C4-2B (cell line): ENCODE measurements at regions not wholly inside any gene's neighbourhood (a gene's known extent, or its start where the extent isn't known, plus 50 kb on each side); places are given as distances from the start of the nearest gene placed in this dataset.

Source experiments
- H3K27ac ChIP-seq: fragments of 450-650 bp; 2 replicates; pipeline ENCODE4 v1.5.1; 2017
- ZFX ChIP-seq: fragments of 450-650 bp; IDR thresholded peaks from 2 replicates; pipeline ENCODE4 v1.6.1; 2017
- TF ChIP-seq, protein P1 (sequence below): fragments of 450-650 bp; conservative IDR thresholded peaks from 2 replicates; pipeline ENCODE4 v1.5.1; 2017; ENCODE audit warnings: mild to moderate bottlenecking

DNA sequence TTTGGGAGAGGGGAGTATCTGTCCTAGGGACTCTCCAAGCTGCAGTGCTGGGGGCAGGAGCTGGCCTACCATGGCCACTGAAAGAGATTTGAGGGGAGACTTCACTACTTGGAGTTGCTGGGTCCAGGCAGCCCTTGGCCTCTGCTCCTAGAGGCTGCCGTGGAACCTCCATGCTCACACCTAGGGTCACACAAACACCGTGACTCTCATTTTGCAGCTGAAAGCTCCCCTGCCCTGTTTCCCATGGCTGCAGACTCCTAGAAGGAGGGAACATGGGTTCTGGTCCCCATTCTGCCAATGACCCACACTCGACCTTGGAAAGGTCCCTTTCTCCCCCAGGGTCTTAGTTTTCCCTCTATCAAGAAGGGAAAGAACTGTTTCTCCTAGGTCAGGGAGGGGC, 147.1 kb upstream of the PPP1R26 start:
- no peak for TF ChIP-seq ZFX
- TF ChIP-seq, protein P1, sequence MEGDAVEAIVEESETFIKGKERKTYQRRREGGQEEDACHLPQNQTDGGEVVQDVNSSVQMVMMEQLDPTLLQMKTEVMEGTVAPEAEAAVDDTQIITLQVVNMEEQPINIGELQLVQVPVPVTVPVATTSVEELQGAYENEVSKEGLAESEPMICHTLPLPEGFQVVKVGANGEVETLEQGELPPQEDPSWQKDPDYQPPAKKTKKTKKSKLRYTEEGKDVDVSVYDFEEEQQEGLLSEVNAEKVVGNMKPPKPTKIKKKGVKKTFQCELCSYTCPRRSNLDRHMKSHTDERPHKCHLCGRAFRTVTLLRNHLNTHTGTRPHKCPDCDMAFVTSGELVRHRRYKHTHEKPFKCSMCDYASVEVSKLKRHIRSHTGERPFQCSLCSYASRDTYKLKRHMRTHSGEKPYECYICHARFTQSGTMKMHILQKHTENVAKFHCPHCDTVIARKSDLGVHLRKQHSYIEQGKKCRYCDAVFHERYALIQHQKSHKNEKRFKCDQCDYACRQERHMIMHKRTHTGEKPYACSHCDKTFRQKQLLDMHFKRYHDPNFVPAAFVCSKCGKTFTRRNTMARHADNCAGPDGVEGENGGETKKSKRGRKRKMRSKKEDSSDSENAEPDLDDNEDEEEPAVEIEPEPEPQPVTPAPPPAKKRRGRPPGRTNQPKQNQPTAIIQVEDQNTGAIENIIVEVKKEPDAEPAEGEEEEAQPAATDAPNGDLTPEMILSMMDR: no peak
- H3K27ac ChIP-seq: no peak overlapping the region

DNA sequence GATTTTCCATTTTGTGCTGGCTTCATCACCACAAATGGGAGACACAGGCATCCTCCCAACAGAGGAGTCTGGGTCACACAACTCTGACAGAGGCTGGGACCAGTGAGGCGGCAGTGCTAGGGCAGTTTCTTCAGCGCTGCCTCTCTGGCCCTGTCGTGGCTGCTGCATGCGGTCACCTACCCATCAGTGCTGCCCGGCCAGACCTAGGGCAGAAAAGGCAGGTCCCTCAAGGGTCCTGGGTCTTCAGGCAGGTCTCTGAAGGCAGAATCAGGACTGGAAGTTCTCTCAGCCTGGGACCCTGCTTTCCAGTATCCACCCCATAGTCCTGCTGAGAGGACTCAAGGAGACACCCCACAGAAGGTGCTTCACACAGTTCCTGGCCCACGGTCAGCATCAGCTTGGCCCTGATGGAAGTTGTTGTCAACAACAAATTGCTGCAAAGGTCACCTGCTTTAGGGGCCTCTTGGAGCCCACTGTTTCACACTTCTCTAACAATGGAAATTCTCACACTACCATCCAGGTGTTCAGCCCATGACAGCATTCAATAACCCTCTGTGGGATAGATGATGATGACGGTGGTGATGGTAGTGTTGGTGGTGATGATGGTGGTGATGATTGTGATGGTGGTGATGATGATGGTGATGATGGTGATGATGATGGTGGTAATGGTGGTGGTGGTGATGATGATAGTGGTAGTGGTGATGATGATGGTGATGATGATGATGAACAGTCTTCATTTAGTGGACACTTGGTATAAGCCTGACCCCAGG, 146.4 kb upstream of the PPP1R26 start:
- TF ChIP-seq ZFX: no peak
- TF ChIP-seq, protein P1: no peak
- no peak overlapping the region for H3K27ac ChIP-seq

DNA sequence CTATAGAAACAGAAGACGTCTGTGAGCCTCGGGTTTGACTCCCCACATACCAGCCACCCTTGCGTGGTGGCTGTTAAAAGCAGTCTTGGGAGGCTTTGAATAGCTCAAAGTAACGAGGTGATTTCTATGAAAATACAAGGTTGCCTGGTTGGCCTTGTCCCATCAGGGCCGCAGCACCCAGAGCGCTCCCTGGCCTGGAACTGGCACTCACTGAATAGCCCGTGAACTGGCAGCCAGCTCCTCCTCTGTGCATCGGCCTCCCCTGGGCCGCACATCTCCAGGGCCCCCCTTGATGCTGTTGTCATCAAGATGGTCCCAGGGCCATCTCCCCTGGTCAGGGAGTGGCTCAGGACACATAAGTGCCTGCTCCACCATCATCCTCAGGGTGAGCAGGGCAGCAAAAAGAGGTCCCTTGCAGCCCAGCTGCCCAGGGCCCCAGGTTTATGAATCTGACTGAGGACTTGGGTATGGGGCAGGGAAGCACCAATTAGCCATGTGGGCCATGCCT, 144.6 kb upstream of the PPP1R26 start:
- TF ChIP-seq ZFX: no peak
- TF ChIP-seq, protein P1: no peak
- no peak overlapping the region for H3K27ac ChIP-seq

DNA sequence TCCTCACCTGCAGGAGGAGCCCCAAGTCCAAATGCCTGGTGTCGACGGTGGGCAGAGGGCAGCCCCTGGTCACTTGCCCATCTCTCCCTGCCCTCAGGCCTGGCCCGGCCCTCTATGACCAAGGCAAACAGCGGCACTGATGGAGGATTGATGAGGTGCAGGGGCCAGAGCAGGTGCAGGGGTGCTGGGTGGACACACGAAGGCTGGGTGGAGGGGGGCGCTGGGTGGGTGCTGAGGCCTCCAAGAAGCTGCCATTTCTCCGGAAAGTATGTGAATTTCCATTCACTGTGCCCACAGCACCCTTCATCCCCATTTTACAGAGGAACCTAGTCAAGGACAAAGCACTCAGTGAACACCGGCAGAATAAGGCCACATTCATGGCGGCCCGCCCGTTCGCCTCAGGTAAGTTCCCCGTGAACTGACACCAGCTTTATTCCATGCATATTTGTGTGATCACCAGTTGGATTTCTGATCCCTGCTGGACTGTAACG, 143.8 kb upstream of the PPP1R26 start:
- H3K27ac ChIP-seq: no peak overlapping the region
- TF ChIP-seq ZFX: no peak
- TF ChIP-seq, protein P1: no peak

DNA sequence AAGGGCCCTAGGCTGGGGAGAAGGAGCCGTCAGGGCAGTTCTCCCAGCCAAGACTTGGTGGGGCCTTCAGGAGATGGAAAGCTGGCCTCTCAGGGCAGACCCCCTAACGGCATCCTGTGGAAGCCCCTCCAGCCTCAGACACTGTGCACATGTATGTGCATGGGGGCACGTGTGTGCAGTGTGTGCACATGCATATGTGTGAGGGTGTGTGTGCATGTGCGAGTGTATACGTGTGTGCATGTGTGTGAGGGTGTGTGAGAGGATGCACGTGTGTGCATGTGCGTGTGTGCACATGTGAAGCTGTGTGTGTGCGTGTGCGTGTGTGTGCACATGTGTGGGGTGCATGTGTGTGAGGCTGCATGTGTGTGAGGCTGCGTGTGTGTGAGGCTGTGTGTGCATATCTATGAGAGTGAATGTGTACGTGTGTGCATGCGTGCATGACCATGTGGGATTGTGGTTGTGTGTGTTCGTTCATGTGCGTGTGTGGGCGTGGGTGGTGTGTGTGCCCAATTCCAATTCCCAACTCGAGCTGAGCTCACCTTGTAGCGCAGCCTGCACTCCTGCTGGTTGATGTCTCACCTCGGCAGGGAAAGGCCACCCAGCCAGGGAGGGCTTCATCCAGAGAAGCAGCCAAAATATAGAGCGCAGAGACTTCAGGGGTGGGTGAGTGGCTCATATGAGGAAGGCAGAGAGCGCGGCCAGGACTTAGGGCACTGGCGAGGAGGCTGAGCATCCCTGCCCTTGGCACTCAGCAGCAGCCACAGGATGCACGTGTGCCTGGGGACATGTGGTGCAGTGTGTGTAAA, 142.7 kb upstream of the PPP1R26 start:
- no peak for TF ChIP-seq ZFX
- TF ChIP-seq, protein P1: no peak
- H3K27ac ChIP-seq: no peak overlapping the region

DNA sequence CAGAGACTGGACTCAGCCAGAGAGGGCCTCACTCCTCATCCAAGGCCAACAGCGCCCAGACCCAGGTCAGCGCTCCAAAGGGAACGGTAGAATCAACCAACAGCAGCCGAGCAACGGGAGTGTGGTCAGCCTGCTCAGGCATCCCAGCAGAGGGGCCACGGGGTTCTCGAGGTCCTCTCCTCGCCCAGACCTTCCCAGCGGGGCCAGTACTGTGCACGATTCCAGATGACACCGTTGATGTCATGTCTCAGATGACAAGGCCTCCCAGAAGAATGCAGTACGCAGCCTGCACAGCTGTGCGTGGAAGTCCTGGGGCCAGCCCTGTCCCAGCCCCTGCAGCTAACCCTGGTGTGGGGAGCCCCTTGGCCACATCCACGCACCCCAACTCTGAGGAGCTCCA, 141.0 kb upstream of the PPP1R26 start:
- no peak overlapping the region for H3K27ac ChIP-seq
- TF ChIP-seq, protein P1: no peak
- no peak for TF ChIP-seq ZFX

DNA sequence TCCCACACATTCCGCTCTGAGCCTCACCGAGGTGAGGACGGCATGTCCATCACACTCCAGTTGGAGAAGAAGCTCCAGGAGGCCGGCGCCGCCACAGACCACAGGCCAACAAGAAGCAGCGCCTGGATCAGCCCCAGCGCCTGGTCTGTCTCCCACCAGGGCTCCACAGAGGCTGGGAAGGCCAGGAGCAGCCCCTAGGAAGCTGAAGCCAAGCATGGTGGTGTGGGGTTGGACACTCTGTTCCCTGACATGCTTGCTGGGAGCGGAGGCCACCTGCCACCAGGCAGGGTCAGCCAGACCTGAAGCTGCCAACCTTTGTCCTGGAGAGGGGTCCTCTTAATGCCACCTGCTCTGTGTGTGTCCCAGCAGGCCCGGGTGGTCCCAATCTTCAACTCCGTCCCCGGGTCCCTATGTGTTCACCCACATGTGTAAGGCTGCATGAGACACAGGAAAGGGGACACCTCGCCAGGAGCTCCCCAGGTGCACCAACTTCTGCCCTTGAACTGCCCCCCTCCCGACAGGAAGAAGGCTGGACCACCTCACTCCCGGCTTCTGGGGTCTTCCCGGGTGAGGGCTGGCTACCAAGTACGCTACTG, 140.1 kb upstream of the PPP1R26 start:
- TF ChIP-seq, protein P1: no peak
- no peak for TF ChIP-seq ZFX
- no peak overlapping the region for H3K27ac ChIP-seq
